ENCODE measurements at regions not wholly inside any gene's neighbourhood (a gene's known extent, or its start where the extent isn't known, plus 50 kb on each side); places are given as distances from the start of the nearest gene placed in this dataset.

- no peaks in the 10 kb centered on the region for H3K36me3 ChIP-seq (ENCODE audit: control insufficient read depth, insufficient read depth, low read length)
- H3K79me2 ChIP-seq (ENCODE audit: control insufficient read depth, insufficient read depth, low read length): no peaks in the 10 kb centered on the region
- no peak overlapping the region for H3K4me3 ChIP-seq (replicated peaks in 1 of 4; ENCODE audit: control extremely low read depth in 1 of 4, insufficient read depth in 1 of 4, low read depth in 3 of 4, low read length in 4 of 4)
- H3K9ac ChIP-seq (ENCODE audit: insufficient read depth, low read length): no peak overlapping the region
- TF ChIP-seq EZH2 (IDR thresholded peaks at IDR 0.05; ENCODE audit: low read length, missing control alignments): no peak
- no peak for TF ChIP-seq CTCF (conservative IDR thresholded peaks at IDR 0.05 in 1 of 2, IDR thresholded peaks at IDR 0.05 in 1 of 2; ENCODE audit: low read depth in 1 of 2, low read length in 2 of 2)
- no peak overlapping the region for H3K4me2 ChIP-seq (ENCODE audit: extremely low read depth, insufficient read depth, low read length)
- H3K4me1 ChIP-seq (ENCODE audit: control insufficient read depth, extremely low read depth, insufficient read depth, low read length): no peaks in the 10 kb centered on the region
- no peaks in the 10 kb centered on the region for H3K27me3 ChIP-seq (ENCODE audit: control insufficient read depth, insufficient read depth, low read length)
- DNase-seq (ENCODE audit: low read depth in 2 of 2): no peak
- H2AFZ ChIP-seq (ENCODE audit: low read length): no peak overlapping the region
- no peaks in the 10 kb centered on the region for H4K20me1 ChIP-seq (ENCODE audit: control insufficient read depth, extremely low read depth, insufficient read depth, low read length)
- H3K9me3 ChIP-seq (ENCODE audit: control insufficient read depth, insufficient read depth, low read depth, low read length): no peaks in the 10 kb centered on the region
- H3K27ac ChIP-seq (ENCODE audit: insufficient read depth, low read length): no peak overlapping the region
Measured at GRCh38 chr2:79250656-79251055, 91.1 kb upstream of the REG3A start.

GRCh38 chr2:79248776-79249175 is 89.2 kb upstream of the REG3A start:
- TF ChIP-seq CTCF (conservative IDR thresholded peaks at IDR 0.05 in 1 of 2, IDR thresholded peaks at IDR 0.05 in 1 of 2; ENCODE audit: low read depth in 1 of 2, low read length in 2 of 2): no peak
- no peak for TF ChIP-seq EZH2 (IDR thresholded peaks at IDR 0.05; ENCODE audit: low read length, missing control alignments)
- H3K4me1 ChIP-seq (ENCODE audit: control insufficient read depth, extremely low read depth, insufficient read depth, low read length): no peaks in the 10 kb centered on the region
- H3K4me3 ChIP-seq (replicated peaks in 1 of 4; ENCODE audit: control extremely low read depth in 1 of 4, insufficient read depth in 1 of 4, low read depth in 3 of 4, low read length in 4 of 4): no peak overlapping the region
- H3K79me2 ChIP-seq (ENCODE audit: control insufficient read depth, insufficient read depth, low read length): no peaks in the 10 kb centered on the region
- H3K9me3 ChIP-seq (ENCODE audit: control insufficient read depth, insufficient read depth, low read depth, low read length): no peaks in the 10 kb centered on the region
- H3K36me3 ChIP-seq (ENCODE audit: control insufficient read depth, insufficient read depth, low read length): no peaks in the 10 kb centered on the region
- H4K20me1 ChIP-seq (ENCODE audit: control insufficient read depth, extremely low read depth, insufficient read depth, low read length): no peaks in the 10 kb centered on the region
- H2AFZ ChIP-seq (ENCODE audit: low read length): no peak overlapping the region
- H3K9ac ChIP-seq (ENCODE audit: insufficient read depth, low read length): no peak overlapping the region
- H3K27ac ChIP-seq (ENCODE audit: insufficient read depth, low read length): no peak overlapping the region
- H3K27me3 ChIP-seq (ENCODE audit: control insufficient read depth, insufficient read depth, low read length): no peaks in the 10 kb centered on the region
- no peak for DNase-seq (ENCODE audit: low read depth in 2 of 2)
- no peak overlapping the region for H3K4me2 ChIP-seq (ENCODE audit: extremely low read depth, insufficient read depth, low read length)

GRCh38 chr2:79235135-79235534 is 75.6 kb upstream of the REG3A start:
- H4K20me1 ChIP-seq (ENCODE audit: control insufficient read depth, extremely low read depth, insufficient read depth, low read length): no peaks in the 10 kb centered on the region
- no peaks in the 10 kb centered on the region for H3K9me3 ChIP-seq (ENCODE audit: control insufficient read depth, insufficient read depth, low read depth, low read length)
- no peak overlapping the region for H2AFZ ChIP-seq (ENCODE audit: low read length)
- TF ChIP-seq EZH2 (IDR thresholded peaks at IDR 0.05; ENCODE audit: low read length, missing control alignments) (no peak), CTCF (conservative IDR thresholded peaks at IDR 0.05 in 1 of 2, IDR thresholded peaks at IDR 0.05 in 1 of 2; ENCODE audit: low read depth in 1 of 2, low read length in 2 of 2) (no peak)
- no peaks in the 10 kb centered on the region for H3K4me1 ChIP-seq (ENCODE audit: control insufficient read depth, extremely low read depth, insufficient read depth, low read length)
- no peaks in the 10 kb centered on the region for H3K36me3 ChIP-seq (ENCODE audit: control insufficient read depth, insufficient read depth, low read length)
- no peak for DNase-seq (ENCODE audit: low read depth in 2 of 2)
- H3K4me3 ChIP-seq (replicated peaks in 1 of 4; ENCODE audit: control extremely low read depth in 1 of 4, insufficient read depth in 1 of 4, low read depth in 3 of 4, low read length in 4 of 4): no peak overlapping the region
- no peak overlapping the region for H3K27ac ChIP-seq (ENCODE audit: insufficient read depth, low read length)
- H3K79me2 ChIP-seq (ENCODE audit: control insufficient read depth, insufficient read depth, low read length): no peaks in the 10 kb centered on the region
- no peak overlapping the region for H3K4me2 ChIP-seq (ENCODE audit: extremely low read depth, insufficient read depth, low read length)
- H3K9ac ChIP-seq (ENCODE audit: insufficient read depth, low read length): no peak overlapping the region
- no peaks in the 10 kb centered on the region for H3K27me3 ChIP-seq (ENCODE audit: control insufficient read depth, insufficient read depth, low read length)
